NT2/D1 (cell line): ENCODE measurements at regions not wholly inside any gene's neighbourhood (a gene's known extent, or its start where the extent isn't known, plus 50 kb on each side); places are given as distances from the start of the nearest gene placed in this dataset.

Experiments
- YY1 ChIP-seq: IDR thresholded peaks from 2 replicates; pipeline ENCODE4 v1.6.1; 2011; ENCODE audit not compliant: insufficient read length, insufficient read depth
- ZNF274 ChIP-seq: IDR thresholded peaks from 2 replicates; pipeline ENCODE4 v1.6.1; 2011; ENCODE audit warnings: mild to moderate bottlenecking, low read depth, low read length

- TF ChIP-seq ZNF274: no peak
- no peak for TF ChIP-seq YY1
These were observed 166.0 kb upstream of the ATP10A start for GRCh38 chr15:26029146-26029545.
